Spleen (tissue), 11 donors: ENCODE measurements at regions not wholly inside any gene's neighbourhood (a gene's known extent, or its start where the extent isn't known, plus 50 kb on each side); places are given as distances from the start of the nearest gene placed in this dataset.

Source experiments
- DNase-seq: peaks from one replicate; pipeline ENCODE4 v3.0.0-alpha.2; 2020
- H3K27ac ChIP-seq, 8 donors: fragments of 200-600 bp; sonication (generic) in 7 of 8; 1 replicate in 4 of 8; 2 replicates in 4 of 8; pipeline versions ENCODE4 v1.5.0 to v1.8.0; 2016 to 2021; ENCODE audit warnings: inconsistent platforms in 4 of 8, mild to moderate bottlenecking in 4 of 8, moderate library complexity in 1 of 8
- H3K27me3 ChIP-seq, 7 donors: fragments of 200-600 bp; sonication (generic) in 6 of 7; replicated peaks in 1 of 7; 1 replicate in 4 of 7; 2 replicates in 3 of 7; pipeline versions ENCODE4 v1.5.0 to v1.8.0; 2016 to 2021; ENCODE audit warnings: inconsistent platforms in 3 of 7, mild to moderate bottlenecking in 1 of 7
- H3K36me3 ChIP-seq, 6 donors: fragments of 200-600 bp; sonication (generic) in 5 of 6; 1 replicate in 4 of 6; 2 replicates in 2 of 6; pipeline versions ENCODE4 v1.5.0 to v1.8.0; 2016 to 2021; ENCODE audit warnings: inconsistent platforms in 2 of 6
- H3K4me1 ChIP-seq, 6 donors: fragments of 200-600 bp; sonication (generic) in 5 of 6; 1 replicate in 3 of 6; 2 replicates in 3 of 6; pipeline versions ENCODE4 v1.5.0 to v1.8.0; 2016 to 2021; ENCODE audit warnings: inconsistent platforms in 3 of 6
- H3K4me3 ChIP-seq, 8 donors: fragments of 200-600 bp; sonication (generic) in 7 of 8; 1 replicate in 4 of 8; 2 replicates in 4 of 8; pipeline versions ENCODE4 v1.5.0 to v1.8.0; 2016 to 2021; ENCODE audit warnings: inconsistent platforms in 4 of 8, mild to moderate bottlenecking in 4 of 8, moderate library complexity in 2 of 8
- H3K9me3 ChIP-seq, 8 donors: fragments of 200-600 bp; sonication (generic) in 7 of 8; 1 replicate in 4 of 8; 2 replicates in 4 of 8; pipeline versions ENCODE4 v1.5.0 to v1.8.0; 2016 to 2021; ENCODE audit warnings: inconsistent platforms in 4 of 8
- CTCF ChIP-seq, 11 experiments: fragments of 200-600 bp in 7 of 11; fragments of 450-650 bp in 4 of 11; sonication (generic) in 4 of 11; IDR thresholded peaks in 8 of 11; conservative IDR thresholded peaks in 3 of 11; 1 replicate in 7 of 11; 2 replicates in 4 of 11; pipeline versions ENCODE4 v1.4.0 to v1.8.0; 2016 to 2021; ENCODE audit warnings: antibody characterized with exemption in 11 of 11, inconsistent platforms in 4 of 11, mild to moderate bottlenecking in 1 of 11
- POLR2A ChIP-seq, 3 donors: fragments of 450-650 bp; IDR thresholded peaks; one replicate each; pipeline ENCODE4 v1.5.1; 2017; ENCODE audit warnings: antibody characterized with exemption in 3 of 3, mild to moderate bottlenecking in 1 of 3
- POLR2AphosphoS5 ChIP-seq, 3 donors: sonication (generic); formaldehyde crosslinking; IDR thresholded peaks; one replicate each; pipeline ENCODE4 v1.5.1; 2017; ENCODE audit warnings: antibody characterized with exemption in 3 of 3
- WGBS, 5 donors: extraction: QIAGEN DNeasy Blood & Tissue Kit in 3 of 5; methylation state at CpG; one replicate each; pipeline versions ENCODE4 v1.1.5 to v1.1.7; 2013 to 2018; 5-methylcytosine and 5-hydroxymethylcytosine counted together
- intact Hi-C: fragments of 100-400 bp; cut with DNase I; formaldehyde crosslinking; loops from one replicate; pipeline ENCODE4 v1.15.0; 2023; ENCODE audit warnings: low total_unique reads
- donor health status: healthy with polysubstance abuse.
- donor health status: DM: no; HTN: no; CAD: no; lungs with moderate emphysema.
- donor health status: DM: no; HTN: no; CAD: no.
- donor health status: Bipolar disorder and iron deficiency.
- donor health status: healthy.
- donor health status: DM: no; HTN: no; CAD: no.
- donor health status: DM: yes; HTN: yes; CAD: no.

- TF ChIP-seq CTCF (IDR thresholded peaks at IDR 0.05 in 8 of 11, conservative IDR thresholded peaks at IDR 0.05 in 3 of 11) (no peak), POLR2AphosphoS5 (IDR thresholded peaks at IDR 0.05) (no peak), POLR2A (IDR thresholded peaks at IDR 0.05) (no peak)
- Histone ChIP-seq H3K4me1 (no peaks in the 10 kb centered on the region), H3K27me3 (no peaks in the 10 kb centered on the region), H3K27ac (no peak overlapping the region), H3K36me3 (no peaks in the 10 kb centered on the region), H3K4me3 (no peak overlapping the region), H3K9me3 (peaks cover 0 to 4% (median 0%) of the 10 kb centered on the region in 8 donors)
- 34 to 64% (median 47%) methylated on average over 1 of the region's 1 CpG for WGBS, 5 donors
- no peak for DNase-seq
- intact Hi-C loops, result no loop called here
These were observed 192.8 kb downstream of the RWDD3 start for GRCh38 chr1:95426772-95427171.

GRCh38 chr1:95427525-95427924 lies 193.5 kb downstream of the RWDD3 start:
- no peaks in the 10 kb centered on the region for H3K27me3 ChIP-seq
- peaks cover 0 to 4% (median 0%) of the 10 kb centered on the region in 8 donors for H3K9me3 ChIP-seq
- TF ChIP-seq POLR2AphosphoS5 (IDR thresholded peaks at IDR 0.05) (no peak), CTCF (IDR thresholded peaks at IDR 0.05 in 8 of 11, conservative IDR thresholded peaks at IDR 0.05 in 3 of 11) (no peak), POLR2A (IDR thresholded peaks at IDR 0.05) (no peak)
- no peak overlapping the region for H3K4me3 ChIP-seq
- no peaks in the 10 kb centered on the region for H3K36me3 ChIP-seq
- intact Hi-C loops, result no loop called here
- H3K27ac ChIP-seq, result no peak overlapping the region
- no peak for DNase-seq
- H3K4me1 ChIP-seq, result no peaks in the 10 kb centered on the region

- Histone ChIP-seq H3K36me3 (no peaks in the 10 kb centered on the region), H3K4me1 (no peaks in the 10 kb centered on the region), H3K27ac (no peak overlapping the region), H3K27me3 (no peaks in the 10 kb centered on the region), H3K4me3 (no peak overlapping the region), H3K9me3 (peaks cover 0 to 10% (median 0%) of the 10 kb centered on the region in 8 donors)
- no peak for DNase-seq
- 52 to 66% (median 62%) methylated on average over 2 of the region's 2 CpGs for WGBS, 5 donors
- intact Hi-C loops, result no loop called here
- TF ChIP-seq CTCF (IDR thresholded peaks at IDR 0.05 in 8 of 11, conservative IDR thresholded peaks at IDR 0.05 in 3 of 11) (no peak), POLR2A (IDR thresholded peaks at IDR 0.05) (no peak), POLR2AphosphoS5 (IDR thresholded peaks at IDR 0.05) (no peak)
These were observed 197.2 kb downstream of the RWDD3 start for GRCh38 chr1:95431235-95431634.

GRCh38 chr1:95435611-95436010 lies 201.6 kb downstream of the RWDD3 start:
- Histone ChIP-seq H3K27me3 (no peaks in the 10 kb centered on the region), H3K36me3 (no peaks in the 10 kb centered on the region), H3K9me3 (peaks cover 0 to 10% (median 0%) of the 10 kb centered on the region in 8 donors), H3K4me3 (no peak overlapping the region), H3K4me1 (no peaks in the 10 kb centered on the region), H3K27ac (no peak overlapping the region)
- intact Hi-C loops, result no loop called here
- DNase-seq, result no peak
- TF ChIP-seq CTCF (IDR thresholded peaks at IDR 0.05 in 8 of 11, conservative IDR thresholded peaks at IDR 0.05 in 3 of 11) (no peak), POLR2AphosphoS5 (IDR thresholded peaks at IDR 0.05) (no peak), POLR2A (IDR thresholded peaks at IDR 0.05) (no peak)
- WGBS, 5 donors, result 82 to 98% (median 84%) methylated on average over 3 of the region's 3 CpGs
